Endothelial cell of umbilical vein (primary cell): ENCODE measurements at regions not wholly inside any gene's neighbourhood (a gene's known extent, or its start where the extent isn't known, plus 50 kb on each side); places are given as distances from the start of the nearest gene placed in this dataset.

Experiments
- BruUV-seq: library from RNA; stranded (reverse); fragments of 400-500 nt; replicated peaks from 2 replicates; lab custom pipeline; 2021; lab: Mats Ljungman, UMichigan
- CTCF ChIA-PET: fragments of 300-600, 350-600 bp; sonication (Branson Sonifier 250); formaldehyde crosslinking; loops from one replicate; lab custom pipeline; 2021; ENCODE audit warnings: antibody characterized with exemption, inconsistent platforms; lab: Charles Lee
- POLR2A ChIA-PET: fragments of 300-600, 350-600 bp; sonication (Branson Sonifier 250); formaldehyde crosslinking; loops from one replicate; lab custom pipeline; 2021; ENCODE audit warnings: antibody characterized with exemption, inconsistent platforms; lab: Charles Lee
- DNase-seq: peaks from one replicate; pipeline ENCODE4 v3.0.0-alpha.2; 2011; ENCODE audit warnings: low read depth, low spot score
- FAIRE-seq: peaks from 2 replicates; lab custom pipeline; 2011; peaks lifted over from hg19 to GRCh38; lab: Jason Lieb, UNC
- H2AFZ ChIP-seq: 2 replicates; pipeline ENCODE4 v1.6.0; 2012; ENCODE audit warnings: low read depth, low read length, control low read depth, inconsistent platforms
- H3K27ac ChIP-seq: 2 replicates; pipeline ENCODE4 v1.5.1; 2011; ENCODE audit warnings: low read depth, mild to moderate bottlenecking, control low read depth, low read length, moderate library complexity; ENCODE audit not compliant: insufficient read depth
- H3K27me3 ChIP-seq, 2 experiments: 2 replicates each; pipeline versions ENCODE4 v1.6.0 to v1.6.1; 2011; ENCODE audit warnings: low read length in 2 of 2, mixed read lengths in 1 of 2; ENCODE audit not compliant: control insufficient read depth in 2 of 2, insufficient read depth in 2 of 2
- H3K36me3 ChIP-seq, 2 experiments: 2 replicates in 1 of 2; 3 replicates in 1 of 2; pipeline ENCODE4 v1.5.1; 2011; ENCODE audit warnings: low read length in 2 of 2, mild to moderate bottlenecking in 1 of 2, moderate library complexity in 1 of 2; ENCODE audit not compliant: control insufficient read depth in 2 of 2, insufficient read depth in 2 of 2; ENCODE audit errors: extremely low read depth in 1 of 2
- H3K4me1 ChIP-seq: 3 replicates; pipeline ENCODE4 v1.5.1; 2011; ENCODE audit warnings: mild to moderate bottlenecking, low read length; ENCODE audit not compliant: control insufficient read depth, insufficient read depth; ENCODE audit errors: extremely low read depth
- H3K4me2 ChIP-seq: 2 replicates; pipeline ENCODE4 v1.6.1; 2011; ENCODE audit warnings: low read length, control low read depth, mixed read lengths; ENCODE audit not compliant: insufficient read depth
- H3K4me3 ChIP-seq, 3 experiments: fragments of 200-600 bp in 1 of 3; sonication (generic), shearing (Covaris generic) in 1 of 3; replicated peaks in 1 of 3; 2 replicates each; pipeline ENCODE4 v1.5.1; 2011 to 2016; ENCODE audit warnings: control low read depth in 3 of 3, low read length in 3 of 3, mild to moderate bottlenecking in 2 of 3, inconsistent platforms in 1 of 3, low read depth in 1 of 3, moderate library complexity in 1 of 3; ENCODE audit not compliant: insufficient read depth in 1 of 3
- H3K79me2 ChIP-seq: 2 replicates; pipeline ENCODE4 v1.6.0; 2012; ENCODE audit warnings: low read length, inconsistent platforms; ENCODE audit not compliant: control insufficient read depth, insufficient read depth
- H3K9ac ChIP-seq: replicated peaks from 2 replicates; pipeline ENCODE3; 2011; ENCODE audit warnings: low read length, control low read depth; ENCODE audit not compliant: insufficient read depth; ENCODE audit errors: extremely low read depth
- H3K9me1 ChIP-seq: replicated peaks from 3 replicates; pipeline ENCODE4 v1.6.0; 2011; ENCODE audit warnings: mild to moderate bottlenecking, low read length; ENCODE audit not compliant: control insufficient read depth, insufficient read depth; ENCODE audit errors: extremely low read depth
- H3K9me3 ChIP-seq: replicated peaks from 2 replicates; pipeline ENCODE4 v1.5.1; 2012; ENCODE audit warnings: low read length, inconsistent platforms; ENCODE audit not compliant: control insufficient read depth, insufficient read depth
- H4K20me1 ChIP-seq: replicated peaks from 2 replicates; pipeline ENCODE3; 2011; ENCODE audit warnings: mild to moderate bottlenecking, low read length; ENCODE audit not compliant: control insufficient read depth, insufficient read depth; ENCODE audit errors: extremely low read depth
- EZH2 ChIP-seq: IDR thresholded peaks from 2 replicates; pipeline ENCODE4 v1.6.1; 2012; ENCODE audit warnings: borderline replicate concordance, low read depth, mild to moderate bottlenecking, moderate library complexity, low read length, inconsistent platforms; ENCODE audit not compliant: severe bottlenecking
- FOS ChIP-seq: IDR thresholded peaks from 2 replicates; pipeline ENCODE4 v1.6.1; 2011; ENCODE audit warnings: mild to moderate bottlenecking, low read length, moderate library complexity, borderline replicate concordance; ENCODE audit not compliant: insufficient read depth
- GATA2 ChIP-seq: IDR thresholded peaks from 2 replicates; pipeline ENCODE4 v1.7.0; 2011; ENCODE audit warnings: low read depth, mild to moderate bottlenecking, moderate library complexity, mixed read lengths, low read length; ENCODE audit not compliant: insufficient read length, insufficient read depth
- JUN ChIP-seq: IDR thresholded peaks from 2 replicates; pipeline ENCODE4 v1.6.1; 2011; ENCODE audit warnings: borderline replicate concordance, low read depth; ENCODE audit not compliant: insufficient read length, insufficient read depth
- MYC ChIP-seq: IDR thresholded peaks from one replicate; pipeline ENCODE4 v1.6.1; 2011; ENCODE audit warnings: mild to moderate bottlenecking, low read depth, low read length
- POLR2A ChIP-seq: IDR thresholded peaks from 2 replicates; pipeline ENCODE4 v1.6.1; 2012; ENCODE audit warnings: low read depth, mild to moderate bottlenecking, control low read depth, low read length
- POLR2AphosphoS5 ChIP-seq: IDR thresholded peaks from 2 replicates; pipeline ENCODE4 v1.6.1; 2012; ENCODE audit warnings: low read depth, mild to moderate bottlenecking, control low read depth, low read length, moderate library complexity; ENCODE audit not compliant: insufficient read depth
- dilution Hi-C: fragments of 300-500 bp; cut with MboI; formaldehyde crosslinking; loops from one replicate; pipeline ENCODE4 v1.15.0; 2019; ENCODE audit warnings: low sequenced_read_pairs; ENCODE audit not compliant: extremely low pct_ligation_motif_present
- intact Hi-C: fragments of 100-400 bp; cut with micrococcal nuclease; formaldehyde crosslinking; loops from one replicate; pipeline ENCODE4 v1.10.0; 2022
- TF ChIP-seq, protein P1 (sequence below): IDR thresholded peaks from 2 replicates; pipeline ENCODE4 v1.6.1; 2011; ENCODE audit not compliant: insufficient read depth, insufficient read length
- TF ChIP-seq, protein P2 (sequence below), 2 donors: IDR thresholded peaks; 1 replicate in 1 of 2; 2 replicates in 1 of 2; pipeline ENCODE4 v1.5.1; 2011; ENCODE audit warnings: low read length in 2 of 2, mild to moderate bottlenecking in 2 of 2, moderate library complexity in 2 of 2, control low read depth in 1 of 2, inconsistent platforms in 1 of 2, low read depth in 1 of 2; ENCODE audit not compliant: insufficient read depth in 1 of 2; ENCODE audit errors: extremely low read depth in 1 of 2

DNA sequence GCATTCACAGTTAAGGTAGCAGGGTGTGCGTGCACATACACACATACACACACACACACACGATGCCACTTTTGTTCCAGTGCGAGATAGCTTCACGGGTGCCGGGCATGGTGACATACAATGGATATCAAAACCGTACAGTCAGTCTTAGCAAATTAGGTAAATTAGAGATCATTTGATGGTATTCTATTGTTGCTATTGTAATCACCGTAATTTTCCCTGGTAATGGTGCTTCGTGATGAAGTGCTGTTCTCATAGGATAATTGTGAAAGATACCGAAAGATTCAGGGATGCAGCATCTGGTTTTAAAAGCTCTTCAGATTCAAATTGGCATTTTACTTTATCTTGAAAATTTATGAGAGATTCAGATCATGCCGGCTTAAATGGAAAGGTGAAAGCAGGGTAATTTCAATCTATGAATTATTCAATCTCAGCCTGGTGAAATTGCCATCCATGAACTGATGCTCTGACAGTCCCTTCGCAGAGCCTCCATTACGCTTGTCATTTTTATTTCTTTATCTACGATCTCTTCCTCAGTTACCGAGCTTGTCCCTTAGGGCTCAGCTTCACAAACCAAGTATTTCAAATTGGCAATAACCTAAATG, 71.3 kb upstream of the SOX4 start:
- intact Hi-C loops: no loop called here
- TF ChIP-seq EZH2 (no peak), JUN (no peak), MYC (no peak), POLR2AphosphoS5 (no peak), FOS (no peak), POLR2A (no peak), GATA2 (no peak)
- TF ChIP-seq, protein P1, sequence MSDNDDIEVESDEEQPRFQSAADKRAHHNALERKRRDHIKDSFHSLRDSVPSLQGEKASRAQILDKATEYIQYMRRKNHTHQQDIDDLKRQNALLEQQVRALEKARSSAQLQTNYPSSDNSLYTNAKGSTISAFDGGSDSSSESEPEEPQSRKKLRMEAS: no peak
- TF ChIP-seq, protein P2, sequence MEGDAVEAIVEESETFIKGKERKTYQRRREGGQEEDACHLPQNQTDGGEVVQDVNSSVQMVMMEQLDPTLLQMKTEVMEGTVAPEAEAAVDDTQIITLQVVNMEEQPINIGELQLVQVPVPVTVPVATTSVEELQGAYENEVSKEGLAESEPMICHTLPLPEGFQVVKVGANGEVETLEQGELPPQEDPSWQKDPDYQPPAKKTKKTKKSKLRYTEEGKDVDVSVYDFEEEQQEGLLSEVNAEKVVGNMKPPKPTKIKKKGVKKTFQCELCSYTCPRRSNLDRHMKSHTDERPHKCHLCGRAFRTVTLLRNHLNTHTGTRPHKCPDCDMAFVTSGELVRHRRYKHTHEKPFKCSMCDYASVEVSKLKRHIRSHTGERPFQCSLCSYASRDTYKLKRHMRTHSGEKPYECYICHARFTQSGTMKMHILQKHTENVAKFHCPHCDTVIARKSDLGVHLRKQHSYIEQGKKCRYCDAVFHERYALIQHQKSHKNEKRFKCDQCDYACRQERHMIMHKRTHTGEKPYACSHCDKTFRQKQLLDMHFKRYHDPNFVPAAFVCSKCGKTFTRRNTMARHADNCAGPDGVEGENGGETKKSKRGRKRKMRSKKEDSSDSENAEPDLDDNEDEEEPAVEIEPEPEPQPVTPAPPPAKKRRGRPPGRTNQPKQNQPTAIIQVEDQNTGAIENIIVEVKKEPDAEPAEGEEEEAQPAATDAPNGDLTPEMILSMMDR (IDR thresholded peaks at IDR 0.05; ENCODE audit: extremely low read depth in 1 of 2, insufficient read depth in 1 of 2, low read depth in 1 of 2, low read length in 2 of 2): no peak
- BruUV-seq: no TSS peak
- FAIRE-seq (no peak), DNase-seq (no peak)
- Histone ChIP-seq H3K4me2 (no peak overlapping the region), H2AFZ (no peak overlapping the region), H3K27ac (no peak overlapping the region), H3K4me3 (no peak overlapping the region), H3K36me3 (no peaks in the 10 kb centered on the region), H3K9me3 (no peaks in the 10 kb centered on the region), H3K9ac (no peak overlapping the region), H3K79me2 (no peaks in the 10 kb centered on the region), H3K4me1 (no peaks in the 10 kb centered on the region), H3K9me1 (no peaks in the 10 kb centered on the region), H3K27me3 (peaks cover 0 to 4% of the 10 kb centered on the region in 2 experiments), H4K20me1 (no peaks in the 10 kb centered on the region)
- dilution Hi-C loops: no loop called here
- ChIA-PET POLR2A (no interaction called here), CTCF (no interaction called here)
